Fibroblast of pulmonary artery (primary cell): ENCODE measurements at regions not wholly inside any gene's neighbourhood (a gene's known extent, or its start where the extent isn't known, plus 50 kb on each side); places are given as distances from the start of the nearest gene placed in this dataset.
A peak's percentile ranks its signal among the peaks of the same experiment; 100 is the strongest.

ENCODE experiments used
- DNase-seq: peaks from one replicate; pipeline ENCODE4 v3.0.0-alpha.2; 2010; ENCODE audit warnings: low read depth
- H3K4me3 ChIP-seq: replicated peaks from 2 replicates; pipeline ENCODE4 v1.5.1; 2011; ENCODE audit warnings: low read depth, mild to moderate bottlenecking, control low read depth, low read length, moderate library complexity
- CTCF ChIP-seq: IDR thresholded peaks from 2 replicates; pipeline ENCODE4 v1.5.1; 2011; ENCODE audit warnings: mild to moderate bottlenecking, control low read depth, low read length, inconsistent platforms; ENCODE audit errors: missing control alignments

- H3K4me3 ChIP-seq: no peak overlapping the region
- no peak for TF ChIP-seq CTCF
- DNase-seq: no peak
Observed at GRCh38 chr9:95729046-95729445, 146.4 kb upstream of the ERCC6L2 start.

DNA sequence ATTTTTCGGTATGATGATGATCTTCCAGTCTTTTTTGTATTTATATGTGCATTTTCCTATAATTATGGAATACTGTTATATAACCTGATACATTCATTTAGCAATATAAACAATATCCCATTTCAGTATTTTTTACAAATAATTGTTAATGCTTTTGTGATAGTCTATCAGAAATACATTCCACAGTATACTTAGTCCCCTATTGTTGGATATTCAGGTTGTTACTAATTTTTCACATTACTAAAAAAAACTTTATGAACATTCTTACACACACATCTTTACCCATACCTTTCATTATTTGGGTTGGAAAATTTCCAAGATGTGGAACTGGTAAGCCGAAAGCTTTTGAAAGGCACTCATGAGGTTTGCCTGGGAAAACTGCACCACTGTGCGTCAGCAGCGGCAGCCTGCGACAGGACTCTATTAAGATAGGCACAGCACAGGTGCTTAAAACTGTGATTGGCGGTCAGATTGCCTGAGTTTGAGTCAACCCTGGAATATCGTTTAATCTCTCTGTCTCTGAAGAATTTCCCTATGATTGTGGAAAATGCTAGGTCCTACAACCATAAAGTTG lies 147.5 kb upstream of the ERCC6L2 start:
- no peak for TF ChIP-seq CTCF
- DNase-seq: no peak
- H3K4me3 ChIP-seq: no peak overlapping the region

DNA sequence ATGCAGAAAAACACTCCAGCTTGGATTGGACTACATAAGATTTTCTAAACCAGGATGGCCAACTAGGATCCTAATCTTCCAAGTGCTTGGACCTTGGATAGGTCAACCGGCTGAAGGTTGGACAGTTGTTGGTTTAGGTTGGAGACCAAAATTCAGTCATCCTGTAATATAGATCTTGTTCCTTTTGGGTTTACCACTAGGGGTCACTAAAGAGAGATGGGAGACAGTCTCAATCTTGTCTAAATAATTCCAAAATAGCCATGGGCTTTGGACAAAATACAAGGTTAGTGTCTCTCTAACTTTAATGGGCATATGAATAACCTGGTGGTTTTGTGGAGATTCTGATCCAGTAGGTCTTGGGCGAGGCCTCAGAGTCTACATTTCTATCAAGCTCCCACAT lies 148.7 kb upstream of the ERCC6L2 start:
- TF ChIP-seq CTCF: peak; percentile 79
- no peak overlapping the region for H3K4me3 ChIP-seq
- DNase-seq: peak; percentile 75

GRCh38 chr9:95725045-95725444 lies 150.4 kb upstream of the ERCC6L2 start:
- no peak for TF ChIP-seq CTCF

GRCh38 chr9:95724253-95724991 lies 151.1 kb upstream of the ERCC6L2 start:
- no peak for DNase-seq

More at GRCh38 chr9:95725045-95725444, 150.4 kb upstream of the ERCC6L2 start:
- no peak for DNase-seq
- H3K4me3 ChIP-seq: no peak overlapping the region

DNA sequence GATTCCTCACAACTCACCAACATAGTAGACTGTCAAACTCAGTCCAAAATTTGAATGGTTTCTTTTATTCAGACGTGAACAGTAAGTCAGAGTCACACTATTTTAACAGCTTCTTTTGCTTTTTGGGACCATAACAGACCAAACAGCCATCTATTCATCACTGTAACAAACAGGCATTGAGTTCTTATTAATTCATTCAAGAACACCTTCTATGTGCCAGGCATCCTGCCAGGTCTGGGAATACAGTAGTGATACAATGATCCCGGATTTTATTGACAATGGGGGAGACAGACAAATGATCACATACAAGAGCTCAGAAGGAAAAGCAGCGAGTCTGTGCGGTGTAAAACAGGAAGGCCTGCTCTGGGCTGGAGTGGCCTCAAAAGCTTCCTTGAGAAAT lies 153.3 kb upstream of the ERCC6L2 start:
- TF ChIP-seq CTCF: no peak
- no peak overlapping the region for H3K4me3 ChIP-seq
- no peak for DNase-seq

More at GRCh38 chr9:95724253-95724991, 151.1 kb upstream of the ERCC6L2 start:
- H3K4me3 ChIP-seq: no peak overlapping the region
- no peak for TF ChIP-seq CTCF
